ENCODE measurements at regions not wholly inside any gene's neighbourhood (a gene's known extent, or its start where the extent isn't known, plus 50 kb on each side); places are given as distances from the start of the nearest gene placed in this dataset.
"Not testable (repeated sequence)": the region's sequence is repeated elsewhere in the genome, so short reads cannot be mapped to it uniquely, and the experiment has no call there.

GRCh38 chrX:8003147-8003883, 76.1 kb upstream of the PNPLA4 start:
- H3K4me3 ChIP-seq (ENCODE audit: low read depth, low read length): no peak overlapping the region
- no peak for DNase-seq (ENCODE audit: low read depth)

GRCh38 chrX:7996851-7997250, 69.6 kb upstream of the PNPLA4 start:
- no peak for DNase-seq (ENCODE audit: low read depth)
- TF ChIP-seq CTCF (IDR thresholded peaks at IDR 0.05; ENCODE audit: low read depth, low read length, missing control alignments): no peak
- no peak overlapping the region for H3K4me3 ChIP-seq (ENCODE audit: low read depth, low read length)

More at GRCh38 chrX:8003147-8003883, 76.1 kb upstream of the PNPLA4 start:
- no peak for TF ChIP-seq CTCF (IDR thresholded peaks at IDR 0.05; ENCODE audit: low read depth, low read length, missing control alignments)

- no peak for DNase-seq (ENCODE audit: low read depth)
- TF ChIP-seq CTCF (IDR thresholded peaks at IDR 0.05; ENCODE audit: low read depth, low read length, missing control alignments): no peak
- no peak overlapping the region for H3K4me3 ChIP-seq (ENCODE audit: low read depth, low read length)
Observed at GRCh38 chrX:7996414-7996813, 69.2 kb upstream of the PNPLA4 start.

GRCh38 chrX:7993873-7994272, 66.7 kb upstream of the PNPLA4 start:
- no peak for TF ChIP-seq CTCF (IDR thresholded peaks at IDR 0.05; ENCODE audit: low read depth, low read length, missing control alignments)
- no peak overlapping the region for H3K4me3 ChIP-seq (ENCODE audit: low read depth, low read length)
- no peak for DNase-seq (ENCODE audit: low read depth)

GRCh38 chrX:7988013-7988759, 61.0 kb upstream of the PNPLA4 start:
- not testable (repeated sequence) for DNase-seq (ENCODE audit: low read depth); H3K4me3 ChIP-seq (ENCODE audit: low read depth, low read length)

GRCh38 chrX:7987160-7988012, 60.2 kb upstream of the PNPLA4 start:
- H3K4me3 ChIP-seq (ENCODE audit: low read depth, low read length): no peak overlapping the region
- TF ChIP-seq CTCF (IDR thresholded peaks at IDR 0.05; ENCODE audit: low read depth, low read length, missing control alignments): no peak
- no peak for DNase-seq (ENCODE audit: low read depth)

- DNase-seq (ENCODE audit: low read depth); H3K4me3 ChIP-seq (ENCODE audit: low read depth, low read length): not testable (repeated sequence)
Observed at GRCh38 chrX:7986738-7987137, 59.5 kb upstream of the PNPLA4 start.

Data from GM12864 (cell line).